ENCODE measurements at regions not wholly inside any gene's neighbourhood (a gene's known extent, or its start where the extent isn't known, plus 50 kb on each side); places are given as distances from the start of the nearest gene placed in this dataset.

GRCh38 chr11:109089144-109089543, 332.8 kb upstream of the C11orf87 start:
- no peak for TF ChIP-seq CTCF (IDR thresholded peaks at IDR 0.05)
- TF ChIP-seq POLR2AphosphoS5 (IDR thresholded peaks at IDR 0.05), result no peak

Data from upper lobe of left lung (tissue), 4 donors.